Tibial nerve (tissue), 4 donors: ENCODE measurements at regions not wholly inside any gene's neighbourhood (a gene's known extent, or its start where the extent isn't known, plus 50 kb on each side); places are given as distances from the start of the nearest gene placed in this dataset.
A peak's percentile ranks its signal among the peaks of the same experiment; 100 is the strongest.
"Not testable (repeated sequence)": the region's sequence is repeated elsewhere in the genome, so short reads cannot be mapped to it uniquely, and the experiment has no call there.

ENCODE experiments used
- DNase-seq, 2 donors: peaks; one replicate each; pipeline ENCODE4 v3.0.0-alpha.2; 2019; ENCODE audit warnings: low spot score in 2 of 2
- H3K27ac ChIP-seq, 4 donors: fragments of 200-600 bp; sonication (generic) in 3 of 4; one replicate each; pipeline ENCODE4 v1.5.1; 2017 to 2019; ENCODE audit warnings: mild to moderate bottlenecking in 1 of 4
- H3K27me3 ChIP-seq, 2 donors: fragments of 200-600 bp; sonication (generic) in 1 of 2; one replicate each; pipeline versions ENCODE4 v1.5.1 to v1.6.0; 2017 to 2019
- H3K36me3 ChIP-seq, 3 donors: fragments of 200-600 bp; sonication (generic); one replicate each; pipeline ENCODE4 v1.5.1; 2018 to 2019
- H3K4me1 ChIP-seq, 4 donors: fragments of 200-600 bp; sonication (generic) in 3 of 4; one replicate each; pipeline ENCODE4 v1.5.1; 2017 to 2019
- H3K4me3 ChIP-seq, 4 donors: fragments of 200-600 bp; sonication (generic) in 3 of 4; one replicate each; pipeline ENCODE4 v1.5.1; 2017 to 2019; ENCODE audit warnings: mild to moderate bottlenecking in 1 of 4, moderate library complexity in 1 of 4
- H3K9me3 ChIP-seq, 4 donors: fragments of 200-600 bp; sonication (generic) in 3 of 4; one replicate each; pipeline ENCODE4 v1.5.1; 2017 to 2019
- EP300 ChIP-seq, 2 donors: sonication (generic); formaldehyde crosslinking; IDR thresholded peaks; one replicate each; pipeline ENCODE4 v1.6.1; 2017; ENCODE audit warnings: antibody characterized with exemption in 2 of 2, mild to moderate bottlenecking in 1 of 2
- POLR2A ChIP-seq, 2 donors: fragments of 450-650 bp; IDR thresholded peaks; one replicate each; pipeline ENCODE4 v1.6.1; 2017; ENCODE audit warnings: antibody characterized with exemption in 2 of 2, mild to moderate bottlenecking in 2 of 2, moderate library complexity in 2 of 2
- WGBS, 2 donors: methylation state at CpG; one replicate each; pipeline ENCODE4 v1.1.5; 2018; 5-methylcytosine and 5-hydroxymethylcytosine counted together
- TF ChIP-seq, protein P1 (sequence below), 5 experiments: fragments of 200-600 bp in 3 of 5; fragments of 450-650 bp in 2 of 5; sonication (generic) in 3 of 5; IDR thresholded peaks; one replicate each; pipeline ENCODE4 v1.5.1; 2016 to 2019; ENCODE audit warnings: antibody characterized with exemption in 5 of 5, mild to moderate bottlenecking in 3 of 5, moderate library complexity in 2 of 5

DNA sequence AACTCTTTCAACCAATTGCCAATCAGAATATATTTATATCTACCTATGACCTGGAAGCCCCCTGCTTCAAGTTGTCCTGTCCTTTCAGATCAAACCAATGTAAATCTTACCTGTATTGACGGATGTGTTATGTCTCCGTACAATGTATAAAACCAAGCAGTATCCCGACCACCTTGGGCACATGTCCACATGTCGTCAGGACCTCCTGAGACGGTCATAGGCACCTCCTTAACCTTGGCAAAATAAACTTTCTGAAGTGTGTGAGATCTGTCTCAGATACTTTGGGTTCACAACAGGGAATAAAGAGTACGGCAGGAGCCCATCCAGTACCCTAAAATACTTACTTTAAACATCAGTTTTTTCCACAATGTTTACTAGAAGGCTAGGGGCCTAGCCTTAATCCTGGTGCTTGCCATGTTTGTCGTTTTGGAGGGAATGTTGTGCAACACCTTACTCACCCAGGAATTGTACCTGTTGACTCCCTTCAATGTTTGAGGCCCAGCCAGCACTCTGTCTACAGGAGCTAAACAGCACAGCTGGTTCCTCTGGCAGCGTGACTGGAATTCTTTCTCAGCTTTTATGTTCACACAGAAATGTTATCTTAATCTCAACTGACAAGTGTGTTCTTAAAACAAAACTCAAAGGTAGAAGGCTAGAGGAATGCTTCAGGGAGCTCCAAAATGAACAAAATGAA, 90.8 kb upstream of the USP25 start:
- no peak for DNase-seq
- H3K27me3 ChIP-seq: no peaks in the 10 kb centered on the region
- no peak overlapping the region for H3K27ac ChIP-seq
- H3K4me1 ChIP-seq: no peaks in the 10 kb centered on the region
- H3K9me3 ChIP-seq: peaks cover 0 to 3% (median 0%) of the 10 kb centered on the region in 4 donors
- TF ChIP-seq POLR2A (IDR thresholded peaks at IDR 0.05) (no peak), EP300 (IDR thresholded peaks at IDR 0.05) (no peak)
- TF ChIP-seq, protein P1, sequence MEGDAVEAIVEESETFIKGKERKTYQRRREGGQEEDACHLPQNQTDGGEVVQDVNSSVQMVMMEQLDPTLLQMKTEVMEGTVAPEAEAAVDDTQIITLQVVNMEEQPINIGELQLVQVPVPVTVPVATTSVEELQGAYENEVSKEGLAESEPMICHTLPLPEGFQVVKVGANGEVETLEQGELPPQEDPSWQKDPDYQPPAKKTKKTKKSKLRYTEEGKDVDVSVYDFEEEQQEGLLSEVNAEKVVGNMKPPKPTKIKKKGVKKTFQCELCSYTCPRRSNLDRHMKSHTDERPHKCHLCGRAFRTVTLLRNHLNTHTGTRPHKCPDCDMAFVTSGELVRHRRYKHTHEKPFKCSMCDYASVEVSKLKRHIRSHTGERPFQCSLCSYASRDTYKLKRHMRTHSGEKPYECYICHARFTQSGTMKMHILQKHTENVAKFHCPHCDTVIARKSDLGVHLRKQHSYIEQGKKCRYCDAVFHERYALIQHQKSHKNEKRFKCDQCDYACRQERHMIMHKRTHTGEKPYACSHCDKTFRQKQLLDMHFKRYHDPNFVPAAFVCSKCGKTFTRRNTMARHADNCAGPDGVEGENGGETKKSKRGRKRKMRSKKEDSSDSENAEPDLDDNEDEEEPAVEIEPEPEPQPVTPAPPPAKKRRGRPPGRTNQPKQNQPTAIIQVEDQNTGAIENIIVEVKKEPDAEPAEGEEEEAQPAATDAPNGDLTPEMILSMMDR (IDR thresholded peaks at IDR 0.05): no peak
- no peaks in the 10 kb centered on the region for H3K36me3 ChIP-seq
- WGBS, 2 donors: 77 to 80% methylated on average over 8 of the region's 8 CpGs
- no peak overlapping the region for H3K4me3 ChIP-seq

DNA sequence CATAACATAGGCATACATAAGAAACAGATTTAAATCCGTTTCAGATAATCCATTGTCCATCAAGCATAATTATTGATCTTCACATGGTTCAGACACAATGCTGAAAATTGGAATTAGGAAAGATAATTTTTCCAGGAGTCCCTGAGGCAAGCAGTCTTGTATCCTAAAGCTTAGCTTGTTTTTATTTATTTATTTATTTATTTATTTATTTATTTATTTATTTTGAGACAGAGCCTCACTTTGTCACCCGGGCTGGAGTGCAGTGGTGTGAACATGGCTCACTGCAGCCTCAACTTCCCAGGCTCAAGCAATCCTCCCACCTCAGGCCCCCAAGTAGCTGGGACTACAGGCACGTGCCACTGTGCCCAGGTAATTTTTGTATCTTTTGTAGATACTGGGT, 89.7 kb upstream of the USP25 start:
- peak overlapping the region in 2 of 4 donors; percentile 9 to 22 for H3K27ac ChIP-seq
- not testable (repeated sequence) for DNase-seq, H3K9me3 ChIP-seq, H3K4me3 ChIP-seq, H3K36me3 ChIP-seq, H3K27me3 ChIP-seq, H3K4me1 ChIP-seq
- WGBS, 2 donors: 84 to 86% methylated on average over 3 of the region's 3 CpGs

DNA sequence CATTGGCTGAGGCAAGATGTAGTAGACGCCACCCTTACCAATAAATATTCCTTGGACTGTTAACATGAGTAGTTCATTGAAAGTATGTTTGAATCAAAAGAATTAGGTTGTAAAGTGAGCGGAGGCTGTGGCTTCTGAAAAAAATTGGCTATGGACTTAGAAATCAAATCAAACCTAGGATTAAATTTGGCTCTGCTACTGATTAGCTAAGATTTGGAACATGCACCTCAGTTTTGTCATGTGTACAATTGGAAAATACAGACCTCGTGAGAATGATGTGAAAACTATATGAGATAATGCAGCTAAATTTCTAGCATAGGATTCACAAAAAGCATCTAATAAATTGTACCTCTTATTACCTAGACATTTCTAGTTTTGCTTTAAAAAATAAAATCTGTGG, 85.3 kb upstream of the USP25 start:
- no peaks in the 10 kb centered on the region for H3K36me3 ChIP-seq
- no peak overlapping the region for H3K27ac ChIP-seq
- WGBS, 2 donors: 72 to 75% methylated on average over 3 of the region's 3 CpGs
- no peaks in the 10 kb centered on the region for H3K27me3 ChIP-seq
- no peaks in the 10 kb centered on the region for H3K9me3 ChIP-seq
- no peak overlapping the region for H3K4me3 ChIP-seq
- no peaks in the 10 kb centered on the region for H3K4me1 ChIP-seq
- DNase-seq: no peak
- TF ChIP-seq, protein P1 (IDR thresholded peaks at IDR 0.05): no peak
- TF ChIP-seq EP300 (IDR thresholded peaks at IDR 0.05) (no peak), POLR2A (IDR thresholded peaks at IDR 0.05) (no peak)

DNA sequence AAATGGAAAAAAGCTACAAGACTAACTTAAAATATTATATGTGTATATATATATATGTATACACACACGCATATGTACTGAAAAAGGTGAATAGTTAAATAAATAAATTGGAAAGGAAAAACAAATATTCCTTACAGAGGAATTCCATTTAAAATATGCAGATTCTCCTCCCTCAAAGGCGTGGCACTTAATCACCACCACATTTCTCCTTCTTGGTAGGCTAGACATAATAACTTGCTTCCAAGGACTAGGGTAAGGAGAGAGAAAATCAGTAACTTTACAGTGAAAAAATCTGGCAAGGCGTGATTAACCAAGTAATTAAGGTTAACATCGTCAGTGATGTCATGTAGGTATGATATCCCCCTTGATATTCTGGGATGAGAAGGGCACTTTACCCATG, 84.0 kb upstream of the USP25 start:
- 69 to 81% methylated on average over 4 of the region's 4 CpGs for WGBS, 2 donors

DNA sequence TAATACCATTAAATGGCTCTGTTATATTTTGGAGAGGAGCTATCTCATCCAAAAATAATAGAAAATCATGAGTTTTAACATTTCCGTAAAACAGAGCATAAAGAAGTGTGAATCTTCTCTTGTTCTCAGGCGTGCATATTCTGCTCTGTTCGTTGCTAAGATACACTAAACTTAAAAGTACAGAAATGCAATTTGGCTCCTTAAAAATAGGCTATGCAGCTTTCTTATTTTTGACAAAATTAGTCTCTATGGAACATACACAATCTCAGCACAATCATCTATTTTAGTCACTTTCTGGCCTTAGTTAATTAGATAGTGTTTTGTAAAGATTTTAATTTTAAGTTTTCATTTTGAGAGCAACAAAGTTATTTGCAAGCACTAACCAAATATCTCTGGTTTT, 79.0 kb upstream of the USP25 start:
- Histone ChIP-seq H3K27me3 (no peaks in the 10 kb centered on the region), H3K4me1 (no peaks in the 10 kb centered on the region), H3K9me3 (no peaks in the 10 kb centered on the region), H3K36me3 (no peaks in the 10 kb centered on the region), H3K27ac (no peak overlapping the region), H3K4me3 (no peak overlapping the region)
- TF ChIP-seq, protein P1 (IDR thresholded peaks at IDR 0.05): no peak
- TF ChIP-seq POLR2A (IDR thresholded peaks at IDR 0.05) (no peak), EP300 (IDR thresholded peaks at IDR 0.05) (no peak)
- WGBS, 2 donors: 60% methylated on average over 3 of the region's 3 CpGs
- no peak for DNase-seq

More for the DNA sequence above, 84.0 kb upstream of the USP25 start:
- no peaks in the 10 kb centered on the region for H3K36me3 ChIP-seq
- no peak for DNase-seq
- no peaks in the 10 kb centered on the region for H3K4me1 ChIP-seq
- H3K27ac ChIP-seq: no peak overlapping the region
- no peaks in the 10 kb centered on the region for H3K27me3 ChIP-seq
- TF ChIP-seq, protein P1 (IDR thresholded peaks at IDR 0.05): no peak
- TF ChIP-seq POLR2A (IDR thresholded peaks at IDR 0.05): no peak
- H3K9me3 ChIP-seq: no peaks in the 10 kb centered on the region
- no peak overlapping the region for H3K4me3 ChIP-seq

DNA sequence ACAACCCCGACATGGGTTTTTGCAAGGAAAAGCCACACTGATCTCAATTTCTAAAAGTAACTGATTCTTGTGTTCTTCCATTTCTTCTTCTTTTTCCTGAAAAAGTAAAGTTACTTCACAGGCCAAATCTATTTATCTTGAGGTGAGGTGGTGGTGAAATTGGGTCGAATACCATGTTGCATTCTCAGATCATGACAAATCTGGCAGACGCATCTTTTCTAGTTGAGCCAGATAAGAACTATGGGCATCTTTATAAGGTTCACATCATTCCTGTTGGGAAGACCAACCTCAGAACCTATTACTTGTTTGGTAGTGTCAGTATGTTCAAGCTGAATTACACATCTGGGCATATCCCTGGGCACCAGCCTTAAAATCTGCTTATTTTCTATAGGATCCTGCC, 78.6 kb upstream of the USP25 start:
- 56 to 80% methylated on average over 3 of the region's 3 CpGs for WGBS, 2 donors
- TF ChIP-seq, protein P1 (IDR thresholded peaks at IDR 0.05): no peak
- Histone ChIP-seq H3K36me3 (no peaks in the 10 kb centered on the region), H3K27ac (no peak overlapping the region), H3K9me3 (no peaks in the 10 kb centered on the region), H3K27me3 (no peaks in the 10 kb centered on the region), H3K4me3 (no peak overlapping the region), H3K4me1 (no peaks in the 10 kb centered on the region)
- no peak for DNase-seq
